Keratinocyte (primary cell): ENCODE measurements at regions not wholly inside any gene's neighbourhood (a gene's known extent, or its start where the extent isn't known, plus 50 kb on each side); places are given as distances from the start of the nearest gene placed in this dataset.

Experiments
- DNase-seq: peaks from one replicate; pipeline ENCODE4 v3.0.0-alpha.2; 2011; ENCODE audit warnings: low read depth, missing footprints, low spot score
- FAIRE-seq: peaks from 2 replicates; lab custom pipeline; 2011; peaks lifted over from hg19 to GRCh38; lab: Jason Lieb, UNC
- H2AFZ ChIP-seq: 2 replicates; pipeline ENCODE4 v1.6.0; 2012; ENCODE audit warnings: low read length, control low read depth, inconsistent platforms; ENCODE audit not compliant: control insufficient read depth
- H3K27ac ChIP-seq: 2 replicates; pipeline ENCODE4 v1.5.1; 2011; ENCODE audit warnings: low read length; ENCODE audit not compliant: control insufficient read depth, insufficient read depth
- H3K27me3 ChIP-seq: 3 replicates; pipeline ENCODE4 v1.6.0; 2011; ENCODE audit warnings: low read length; ENCODE audit not compliant: control insufficient read depth, insufficient read depth; ENCODE audit errors: extremely low read depth
- H3K36me3 ChIP-seq, 2 experiments: 2 replicates in 1 of 2; 3 replicates in 1 of 2; pipeline ENCODE4 v1.5.1; 2011; ENCODE audit warnings: low read length in 2 of 2, mild to moderate bottlenecking in 1 of 2; ENCODE audit not compliant: control insufficient read depth in 2 of 2, insufficient read depth in 2 of 2; ENCODE audit errors: extremely low read depth in 1 of 2
- H3K4me1 ChIP-seq: 3 replicates; pipeline ENCODE4 v1.5.1; 2011; ENCODE audit warnings: low read length; ENCODE audit not compliant: control insufficient read depth, insufficient read depth; ENCODE audit errors: extremely low read depth
- H3K4me2 ChIP-seq: 3 replicates; pipeline ENCODE4 v1.6.0; 2011; ENCODE audit warnings: low read depth, low read length; ENCODE audit not compliant: control insufficient read depth, insufficient read depth; ENCODE audit errors: extremely low read depth
- H3K4me3 ChIP-seq, 3 experiments: fragments of 200-600 bp in 1 of 3; sonication (generic) in 1 of 3; 2 replicates in 2 of 3; 3 replicates in 1 of 3; pipeline ENCODE4 v1.5.1; 2011 to 2016; ENCODE audit warnings: low read length in 3 of 3, mild to moderate bottlenecking in 3 of 3, control low read depth in 2 of 3, inconsistent platforms in 1 of 3, low read depth in 1 of 3, mixed read lengths in 1 of 3, mixed run types in 1 of 3, moderate library complexity in 1 of 3; ENCODE audit not compliant: control insufficient read depth in 2 of 3, insufficient read depth in 2 of 3; ENCODE audit errors: extremely low read depth in 1 of 3
- H3K79me2 ChIP-seq: 2 replicates; pipeline ENCODE4 v1.6.0; 2012; ENCODE audit warnings: low read length; ENCODE audit not compliant: control insufficient read depth, insufficient read depth
- H3K9ac ChIP-seq: 3 replicates; pipeline ENCODE4 v1.6.0; 2011; ENCODE audit warnings: low read length; ENCODE audit not compliant: control insufficient read depth, insufficient read depth; ENCODE audit errors: extremely low read depth
- H3K9me1 ChIP-seq: 3 replicates; pipeline ENCODE4 v1.6.0; 2011; ENCODE audit warnings: low read length; ENCODE audit not compliant: control insufficient read depth, insufficient read depth; ENCODE audit errors: extremely low read depth
- H3K9me3 ChIP-seq: 2 replicates; pipeline ENCODE4 v1.5.1; 2012; ENCODE audit warnings: low read depth, low read length; ENCODE audit not compliant: control insufficient read depth
- H4K20me1 ChIP-seq: 3 replicates; pipeline ENCODE4 v1.6.0; 2011; ENCODE audit warnings: low read length; ENCODE audit not compliant: control insufficient read depth, insufficient read depth; ENCODE audit errors: extremely low read depth
- CTCF ChIP-seq, 3 experiments: IDR thresholded peaks in 1 of 3; conservative IDR thresholded peaks in 1 of 3; optimal IDR thresholded peaks in 1 of 3; 2 replicates in 2 of 3; 3 replicates in 1 of 3; pipeline versions ENCODE3 to v1.5.1; 2011; ENCODE audit warnings: low read length in 3 of 3, mild to moderate bottlenecking in 3 of 3, moderate library complexity in 2 of 3, control low read depth in 1 of 3, inconsistent platforms in 1 of 3; ENCODE audit not compliant: insufficient read depth in 2 of 3; ENCODE audit errors: extremely low read depth in 1 of 3
- EZH2 ChIP-seq: IDR thresholded peaks from one replicate; pipeline ENCODE4 v1.6.1; 2012; ENCODE audit warnings: inconsistent platforms, mild to moderate bottlenecking, low read length, moderate library complexity
- dilution Hi-C: fragments of 300-500 bp; cut with MboI; formaldehyde crosslinking; loops from one replicate; pipeline ENCODE4 v1.7.0; 2020; ENCODE audit warnings: low sequenced_read_pairs; ENCODE audit not compliant: extremely low pct_ligation_motif_present

DNA sequence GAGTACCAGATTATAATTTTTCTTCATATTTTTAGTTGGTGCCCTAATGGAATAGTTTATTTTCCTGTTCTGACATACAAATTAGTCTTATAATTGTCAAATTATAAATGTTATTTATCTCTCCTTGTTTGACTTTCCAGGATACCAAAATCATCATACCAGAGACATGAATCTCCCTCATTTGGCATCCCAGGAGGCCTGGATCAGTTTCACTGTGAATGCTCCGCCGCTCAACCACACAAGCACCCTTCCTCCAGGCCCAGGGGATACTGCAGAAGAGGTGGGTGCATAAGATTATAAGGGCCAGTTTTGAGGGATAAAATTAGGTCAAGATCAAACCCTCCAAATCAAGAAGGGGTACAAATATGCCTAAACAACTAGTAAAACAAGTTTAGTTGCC, 1229.3 kb downstream of the CDH12 start:
- no peak overlapping the region for H3K27ac ChIP-seq
- no peaks in the 10 kb centered on the region for H3K9me3 ChIP-seq
- H3K36me3 ChIP-seq = no peaks in the 10 kb centered on the region
- no peak for DNase-seq
- no peaks in the 10 kb centered on the region for H3K79me2 ChIP-seq
- H2AFZ ChIP-seq = no peak overlapping the region
- H3K9ac ChIP-seq = no peak overlapping the region
- H3K4me1 ChIP-seq = no peaks in the 10 kb centered on the region
- H3K9me1 ChIP-seq = no peaks in the 10 kb centered on the region
- H3K4me2 ChIP-seq = no peak overlapping the region
- no peaks in the 10 kb centered on the region for H4K20me1 ChIP-seq
- no peaks in the 10 kb centered on the region for H3K27me3 ChIP-seq
- no peak for FAIRE-seq
- TF ChIP-seq CTCF (optimal IDR thresholded peaks at IDR 0.05 in 1 of 3, IDR thresholded peaks at IDR 0.05 in 1 of 3, conservative IDR thresholded peaks at IDR 0.05 in 1 of 3; ENCODE audit: extremely low read depth in 1 of 3, insufficient read depth in 2 of 3, low read length in 3 of 3) = no peak
- TF ChIP-seq EZH2 = no peak
- dilution Hi-C loops = no loop called here
- no peak overlapping the region for H3K4me3 ChIP-seq

DNA sequence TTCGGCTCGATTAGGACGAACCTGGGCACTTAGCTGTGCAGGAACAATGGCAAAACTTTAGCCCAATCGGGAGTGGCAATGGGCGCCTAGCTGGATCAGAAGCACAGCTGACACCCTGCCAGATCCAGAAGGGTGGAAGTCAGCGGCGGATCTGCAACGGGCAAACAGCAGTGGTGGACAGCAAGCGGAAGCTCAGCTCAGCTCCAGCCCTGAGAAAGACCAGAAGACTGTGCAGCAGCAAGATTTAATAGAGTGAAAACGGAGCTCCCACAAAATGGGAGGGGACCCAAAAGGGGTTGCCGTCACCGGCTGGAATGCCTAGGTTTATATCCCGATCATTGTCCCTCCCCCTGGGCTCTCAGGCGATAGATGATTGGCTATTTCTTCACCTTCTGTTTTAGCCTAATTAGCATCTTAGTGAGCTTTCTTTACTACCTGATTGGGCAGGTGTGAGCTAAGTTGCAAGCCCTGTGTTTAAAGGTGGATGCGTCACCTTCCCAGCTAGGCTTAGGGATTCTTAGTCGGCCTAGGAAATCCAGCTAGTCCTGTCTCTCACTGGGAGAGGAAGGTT, 1237.9 kb downstream of the CDH12 start:
- no peak overlapping the region for H3K27ac ChIP-seq
- H3K4me3 ChIP-seq = no peak overlapping the region
- H3K27me3 ChIP-seq = no peaks in the 10 kb centered on the region
- no peaks in the 10 kb centered on the region for H3K4me1 ChIP-seq
- no peaks in the 10 kb centered on the region for H3K36me3 ChIP-seq
- no peak for FAIRE-seq
- H2AFZ ChIP-seq = no peak overlapping the region
- H3K4me2 ChIP-seq = no peak overlapping the region
- no peak for DNase-seq
- H3K9me3 ChIP-seq = no peaks in the 10 kb centered on the region
- dilution Hi-C loops = no loop called here
- no peaks in the 10 kb centered on the region for H4K20me1 ChIP-seq
- no peaks in the 10 kb centered on the region for H3K79me2 ChIP-seq
- no peak for TF ChIP-seq EZH2
- no peak for TF ChIP-seq CTCF (optimal IDR thresholded peaks at IDR 0.05 in 1 of 3, IDR thresholded peaks at IDR 0.05 in 1 of 3, conservative IDR thresholded peaks at IDR 0.05 in 1 of 3; ENCODE audit: extremely low read depth in 1 of 3, insufficient read depth in 2 of 3, low read length in 3 of 3)
- no peaks in the 10 kb centered on the region for H3K9me1 ChIP-seq
- no peak overlapping the region for H3K9ac ChIP-seq
